GM10266 (cell line): ENCODE measurements at regions not wholly inside any gene's neighbourhood (a gene's known extent, or its start where the extent isn't known, plus 50 kb on each side); places are given as distances from the start of the nearest gene placed in this dataset.
"Not testable (repeated sequence)": the region's sequence is repeated elsewhere in the genome, so short reads cannot be mapped to it uniquely, and the experiment has no call there.

ENCODE experiments used
- DNase-seq: peaks from one replicate; pipeline ENCODE4 v3.0.0; 2012; ENCODE audit errors: extremely low spot score
- CTCF ChIP-seq: IDR thresholded peaks from 2 replicates; pipeline ENCODE4 v1.5.1; 2012; ENCODE audit warnings: mild to moderate bottlenecking, low read depth; ENCODE audit not compliant: control insufficient read depth, insufficient read depth; ENCODE audit errors: missing control alignments

- TF ChIP-seq CTCF: no peak
- no peak for DNase-seq
These were observed 111.3 kb upstream of the ADRA1B start for GRCh38 chr5:159805021-159805420.

DNA sequence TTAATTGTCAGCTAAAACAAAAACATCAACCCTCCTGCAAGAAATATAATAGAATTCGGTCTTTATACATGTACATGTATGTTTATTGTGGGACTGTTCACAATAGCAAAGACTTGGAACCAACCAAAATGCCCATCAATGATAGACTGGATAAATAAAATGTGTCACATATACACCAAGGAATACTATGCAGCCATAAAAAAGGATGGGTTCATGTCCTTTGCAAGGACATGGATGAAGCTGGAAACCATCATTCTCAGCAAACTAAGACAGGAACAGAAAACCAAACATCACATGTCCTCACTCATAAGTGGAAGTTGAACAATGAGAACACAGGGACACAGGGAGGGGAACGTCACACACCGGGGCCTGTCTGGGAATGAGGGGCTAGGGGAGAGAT lies 109.1 kb upstream of the ADRA1B start:
- not testable (repeated sequence) for DNase-seq

DNA sequence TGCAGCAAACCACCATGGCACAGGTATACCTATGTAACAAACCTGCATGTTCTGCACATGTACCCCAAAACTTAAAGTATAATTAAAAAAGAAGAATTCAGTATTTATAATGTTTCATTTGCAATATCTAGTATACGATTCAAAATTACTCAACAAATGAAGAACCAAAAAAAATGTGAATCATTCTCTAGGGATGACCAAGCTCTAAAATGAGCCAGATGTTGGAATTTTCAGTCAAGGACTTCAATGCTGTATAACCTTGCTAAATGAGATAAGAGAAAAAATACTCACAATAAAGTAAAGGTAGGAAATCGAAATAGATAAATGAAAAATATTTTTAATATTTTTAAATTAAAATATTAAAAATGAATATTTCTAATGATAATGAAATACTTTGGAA lies 108.7 kb upstream of the ADRA1B start:
- TF ChIP-seq CTCF: no peak
- no peak for DNase-seq

DNA sequence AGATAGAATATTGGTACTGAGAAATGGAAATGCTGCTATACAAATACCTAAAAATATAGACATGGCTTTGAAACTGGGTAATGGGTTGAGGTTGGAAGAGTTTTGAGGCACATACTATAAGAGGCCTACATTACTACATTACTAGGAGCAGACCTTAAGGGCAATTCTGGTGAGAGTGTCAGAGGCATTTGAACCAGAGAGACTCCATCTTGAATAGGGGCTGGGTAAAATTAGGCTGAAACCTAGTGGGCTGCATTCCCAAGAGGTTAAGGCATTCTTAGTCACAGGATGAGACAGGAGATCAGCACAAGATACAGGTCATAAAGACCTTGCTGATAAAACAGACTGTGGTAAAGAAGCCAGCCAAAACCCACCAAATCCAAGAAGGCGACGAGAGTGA lies 104.6 kb upstream of the ADRA1B start:
- TF ChIP-seq CTCF: no peak
- DNase-seq: no peak

DNA sequence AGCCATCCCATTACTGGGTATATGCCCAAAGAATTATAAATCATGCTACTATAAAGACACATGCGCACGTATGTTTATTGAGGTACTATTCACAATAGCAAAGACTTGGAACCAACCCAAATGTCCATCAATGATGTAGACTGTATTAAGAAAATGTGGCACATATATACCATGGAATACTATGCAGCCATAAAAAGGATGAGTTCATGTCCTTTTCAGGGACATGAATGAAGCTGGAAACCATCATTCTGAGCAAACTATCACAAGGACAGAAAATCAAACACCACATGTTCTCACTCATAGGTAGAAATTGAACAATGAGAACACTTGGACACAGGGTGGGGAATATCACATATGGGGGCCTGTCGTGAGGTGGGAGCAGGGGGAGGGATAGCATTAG lies 103.5 kb upstream of the ADRA1B start:
- DNase-seq: not testable (repeated sequence)

DNA sequence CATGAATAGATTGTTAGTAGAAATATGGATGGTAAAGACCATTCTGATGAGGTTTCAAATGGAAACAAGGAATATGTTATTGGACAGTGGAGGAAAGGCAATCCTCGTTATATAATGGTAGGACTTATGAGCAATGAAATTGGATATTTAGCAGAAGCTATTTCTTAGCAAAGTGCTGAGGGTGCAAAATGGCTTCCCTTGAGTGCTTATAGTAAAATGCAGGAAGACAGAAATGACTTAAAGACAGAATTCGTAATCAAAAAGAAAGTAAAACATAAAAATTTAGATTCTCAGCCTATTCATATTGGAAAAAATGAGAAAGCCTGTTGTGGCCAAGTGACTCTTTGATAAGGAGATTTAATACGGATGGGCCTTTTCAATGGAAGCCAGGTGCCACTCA lies 102.1 kb upstream of the ADRA1B start:
- no peak for DNase-seq
- TF ChIP-seq CTCF: no peak

DNA sequence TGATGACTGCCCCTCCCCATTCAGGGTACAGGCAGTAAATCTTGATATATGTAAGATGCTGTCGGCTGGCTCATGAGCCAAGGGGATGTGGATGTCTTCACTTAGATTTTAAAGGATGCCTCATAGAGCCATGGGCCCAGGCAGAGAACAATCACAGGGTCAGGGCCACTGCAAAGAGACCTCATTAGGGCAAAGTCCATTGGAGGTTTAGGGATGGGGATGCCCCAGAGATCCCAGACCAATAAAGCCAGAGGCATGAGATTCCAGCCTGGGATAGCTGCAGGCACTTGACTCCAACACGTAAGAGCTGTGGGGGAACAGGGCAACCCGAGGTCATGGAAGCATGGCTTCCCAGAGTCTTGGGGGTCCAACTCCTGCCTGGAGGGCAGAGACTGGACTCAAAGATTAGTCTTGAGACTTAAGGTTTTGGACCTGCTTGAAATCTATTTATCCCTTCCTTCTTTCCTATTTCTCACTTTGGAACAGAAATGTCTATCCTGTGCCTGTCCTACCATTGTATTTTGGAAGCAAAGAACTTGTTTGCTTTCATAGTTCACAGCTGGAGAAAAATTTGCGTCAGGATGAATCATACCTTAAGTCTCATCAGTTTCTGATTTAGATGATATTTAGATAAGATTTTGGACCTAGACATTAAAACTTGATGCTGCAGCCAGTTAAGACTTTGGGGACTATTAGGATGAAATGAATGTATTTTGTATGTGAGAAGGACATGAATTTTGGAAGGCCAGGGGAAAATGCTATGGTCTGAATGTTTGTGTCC lies 101.3 kb upstream of the ADRA1B start:
- TF ChIP-seq CTCF: no peak
- no peak for DNase-seq

DNA sequence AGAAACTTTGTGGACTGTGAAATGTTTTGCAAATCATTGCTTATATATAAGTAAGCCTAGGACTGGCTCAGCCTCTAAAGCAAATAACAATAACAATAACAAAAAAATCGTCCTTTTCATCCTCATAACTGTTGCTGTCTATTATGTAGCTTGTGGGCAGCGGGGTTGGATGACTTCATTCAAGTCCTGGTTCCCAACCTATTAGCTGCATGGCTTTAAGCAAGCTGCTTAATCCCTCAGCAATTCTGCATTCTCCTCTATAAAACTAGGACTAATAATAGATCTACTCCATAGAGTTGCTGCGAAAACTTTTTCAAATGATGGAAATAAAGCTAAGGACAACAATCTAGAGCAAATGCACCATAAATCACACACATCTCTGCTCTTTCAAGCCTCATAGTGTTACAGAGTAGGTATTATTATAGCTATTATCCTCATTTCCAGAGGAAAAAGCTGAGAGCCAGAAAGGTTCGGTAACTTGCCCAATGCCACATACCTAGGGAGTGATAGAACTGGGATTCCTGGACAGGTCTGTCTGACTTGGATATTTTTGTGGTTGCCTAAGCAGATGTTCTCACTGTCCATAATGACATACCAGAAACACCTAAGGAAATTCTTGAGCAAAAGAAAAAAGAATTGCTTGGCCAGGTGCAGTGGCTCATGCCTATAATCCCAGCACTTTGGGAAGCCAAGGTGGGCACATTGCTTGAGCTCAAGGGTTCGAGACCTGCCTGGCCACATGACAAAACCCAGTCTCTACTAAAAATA lies 98.8 kb upstream of the ADRA1B start:
- no peak for TF ChIP-seq CTCF
- no peak for DNase-seq
